GM21619 (cell line): ENCODE measurements at regions not wholly inside any gene's neighbourhood (a gene's known extent, or its start where the extent isn't known, plus 50 kb on each side); places are given as distances from the start of the nearest gene placed in this dataset.
"Not testable (repeated sequence)": the region's sequence is repeated elsewhere in the genome, so short reads cannot be mapped to it uniquely, and the experiment has no call there.

ENCODE experiments used
- ATAC-seq: cut with Tn5 transposase; IDR thresholded peaks from one replicate; pipeline ENCODE4 v1.9.1; 2021; ENCODE audit not compliant: unreplicated experiment

DNA sequence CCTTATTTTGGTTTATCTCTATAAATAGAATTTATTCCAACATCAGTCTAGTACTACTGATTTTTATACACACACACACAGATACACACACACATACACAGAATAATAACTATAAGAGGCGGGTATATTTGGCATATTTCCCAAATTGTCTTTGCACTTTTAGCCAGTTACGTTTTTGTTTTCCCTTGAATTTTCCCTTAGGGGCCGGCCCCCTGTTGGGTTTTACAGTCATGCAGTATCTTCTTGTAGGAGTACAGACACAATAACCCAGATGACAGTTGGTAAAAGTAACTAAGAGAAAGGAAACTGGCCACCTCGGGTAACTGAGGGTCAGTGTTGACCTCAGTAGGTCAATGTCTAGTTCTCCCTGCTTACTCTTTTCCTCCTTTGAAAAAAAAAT lies 50.9 kb downstream of the DISP1 start:
- ATAC-seq: no peak

DNA sequence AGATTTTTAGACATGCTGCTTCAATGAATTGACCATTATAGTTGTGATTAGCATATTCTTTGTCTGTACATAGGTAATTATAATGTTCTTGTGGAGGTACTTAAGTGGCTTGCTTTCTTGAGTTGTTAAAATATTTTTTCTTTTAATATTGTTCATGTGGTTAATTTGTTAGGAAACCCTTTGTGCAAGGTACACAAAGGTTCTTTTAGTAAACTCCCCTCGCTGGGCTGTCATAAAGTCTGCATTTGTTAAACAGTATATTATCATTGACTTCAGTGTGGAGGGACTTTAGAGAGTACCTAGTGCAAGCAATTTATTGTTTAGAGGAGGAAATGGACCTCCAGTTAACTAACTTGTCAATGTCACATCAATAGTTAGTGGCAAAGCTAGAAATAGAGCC lies 52.5 kb downstream of the DISP1 start:
- no peak for ATAC-seq

DNA sequence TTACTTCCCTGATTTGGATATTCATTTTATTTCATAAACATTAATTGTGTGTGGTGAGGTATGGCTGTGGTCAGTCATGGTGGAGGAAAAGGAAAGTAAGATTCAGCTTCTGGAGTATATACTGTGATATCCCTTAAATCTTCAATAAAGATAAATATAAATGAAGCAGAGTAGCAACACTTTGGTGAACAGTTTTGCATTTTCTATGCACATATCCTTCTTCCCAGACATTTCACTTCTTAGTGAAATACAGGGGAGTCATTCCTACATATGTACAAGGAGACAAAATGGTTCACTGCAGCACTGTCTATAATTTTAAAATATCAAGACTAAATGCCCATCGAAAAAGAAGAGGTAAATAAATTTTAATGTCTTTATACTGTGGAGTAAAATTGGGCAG lies 61.3 kb downstream of the DISP1 start:
- no peak for ATAC-seq

DNA sequence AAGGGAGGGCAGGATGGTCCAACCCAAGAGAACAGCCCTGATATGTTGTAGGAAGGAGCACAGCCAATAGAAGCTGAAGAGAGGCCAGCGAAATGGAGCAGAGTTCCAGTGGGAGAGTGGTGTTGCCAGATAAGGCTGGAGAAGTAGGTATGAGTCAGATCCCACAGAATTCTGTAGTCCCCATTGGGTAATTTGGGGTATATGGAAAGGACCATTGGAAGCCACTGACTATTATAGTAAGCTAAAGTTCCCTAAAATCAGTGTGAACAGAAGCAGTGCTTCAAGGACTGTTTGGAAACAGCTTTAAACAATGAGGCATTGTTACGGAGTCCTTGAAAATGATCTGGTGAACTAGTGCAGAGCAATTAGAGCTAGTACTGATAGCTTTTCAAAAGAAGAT lies 63.0 kb downstream of the DISP1 start:
- no peak for ATAC-seq

DNA sequence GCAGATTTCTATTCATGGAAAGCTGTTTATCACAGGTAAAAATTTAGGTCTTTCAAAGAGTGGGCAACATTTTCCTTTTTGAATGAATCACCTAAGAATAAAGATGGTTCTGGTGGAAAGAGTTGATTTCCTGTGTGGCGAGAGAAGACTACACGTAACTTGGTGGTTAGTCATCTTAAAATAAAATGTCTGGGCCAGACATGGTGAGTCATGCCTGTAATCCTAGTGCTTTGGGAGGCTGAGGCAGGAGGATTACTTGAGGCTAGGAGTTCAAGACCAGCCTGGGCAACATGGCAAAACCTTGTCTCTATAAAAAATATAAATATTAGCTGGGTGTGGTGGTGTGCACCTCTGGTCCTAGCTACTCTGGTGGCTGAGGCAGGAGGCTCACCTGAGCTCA lies 65.7 kb downstream of the DISP1 start:
- ATAC-seq: no peak

DNA sequence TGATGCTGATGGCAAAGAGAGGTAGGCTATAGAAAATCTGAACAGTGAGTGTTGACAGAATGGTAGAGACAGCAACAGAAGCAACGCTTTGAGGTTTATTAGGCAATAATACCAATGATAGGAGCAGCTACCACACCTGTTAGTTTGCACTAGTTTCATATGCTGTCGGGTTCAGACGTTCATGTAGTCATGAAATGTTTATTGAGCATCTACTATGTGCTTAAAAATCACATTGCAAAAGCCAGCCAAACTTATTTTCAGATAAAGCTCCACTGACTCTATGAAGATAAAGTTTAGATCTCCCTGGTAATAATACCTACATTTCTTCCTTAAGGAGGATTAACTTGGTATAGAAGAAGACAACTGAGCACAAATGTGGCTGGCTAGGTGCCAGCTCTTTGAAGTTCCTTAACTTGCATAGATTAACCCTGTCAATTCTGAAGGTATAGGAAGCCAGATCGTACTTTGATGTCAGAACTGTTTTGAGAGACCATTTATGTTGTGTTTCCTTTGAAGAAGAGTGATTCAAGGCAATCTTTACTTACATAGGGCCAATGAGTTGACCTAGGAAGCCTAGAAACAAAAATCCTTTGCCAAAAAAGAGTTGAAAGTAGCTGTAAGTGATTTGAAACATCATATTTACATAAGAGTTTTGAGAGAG lies 71.5 kb downstream of the DISP1 start:
- ATAC-seq: no peak

DNA sequence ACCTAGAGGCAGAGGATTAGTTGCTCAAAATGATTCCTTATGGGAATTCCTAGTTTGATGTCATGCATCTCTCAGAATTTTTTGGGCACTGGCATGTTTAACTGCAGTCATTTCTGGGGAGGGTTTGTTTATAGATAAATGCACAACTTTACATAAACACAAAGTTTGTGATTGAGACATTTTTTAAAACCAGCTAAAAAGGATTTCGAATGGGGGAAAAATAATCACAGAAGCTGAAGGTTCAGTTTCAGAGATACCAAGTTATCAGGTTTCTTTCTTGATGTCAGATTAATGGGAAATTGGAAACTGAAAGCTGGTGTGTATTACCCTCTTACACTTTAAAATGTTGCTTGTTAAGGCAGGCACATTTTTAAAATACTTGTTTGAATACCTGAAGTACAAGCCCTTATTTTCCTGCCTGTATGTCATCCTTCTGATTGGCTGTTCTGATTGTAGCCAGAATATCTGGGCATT lies 72.1 kb downstream of the DISP1 start:
- no peak for ATAC-seq

DNA sequence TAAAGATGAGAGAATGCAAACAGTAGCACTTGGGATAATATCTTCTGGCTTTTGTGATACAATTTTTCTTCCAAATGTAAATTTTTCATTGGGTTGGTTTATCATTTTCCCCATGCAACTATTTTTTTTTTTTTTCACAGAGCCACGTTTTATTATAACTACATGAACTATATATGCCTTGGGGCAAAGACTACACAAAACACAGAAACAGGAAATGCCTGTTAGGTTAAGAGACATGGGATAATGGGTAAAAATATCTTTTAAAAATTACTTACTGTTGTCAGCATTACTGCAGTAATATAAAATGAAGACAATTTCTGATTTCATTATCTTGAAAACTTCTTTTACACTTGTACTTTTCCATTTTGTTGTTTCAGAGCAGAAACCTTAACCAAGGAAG lies 74.6 kb downstream of the DISP1 start:
- ATAC-seq: no peak

DNA sequence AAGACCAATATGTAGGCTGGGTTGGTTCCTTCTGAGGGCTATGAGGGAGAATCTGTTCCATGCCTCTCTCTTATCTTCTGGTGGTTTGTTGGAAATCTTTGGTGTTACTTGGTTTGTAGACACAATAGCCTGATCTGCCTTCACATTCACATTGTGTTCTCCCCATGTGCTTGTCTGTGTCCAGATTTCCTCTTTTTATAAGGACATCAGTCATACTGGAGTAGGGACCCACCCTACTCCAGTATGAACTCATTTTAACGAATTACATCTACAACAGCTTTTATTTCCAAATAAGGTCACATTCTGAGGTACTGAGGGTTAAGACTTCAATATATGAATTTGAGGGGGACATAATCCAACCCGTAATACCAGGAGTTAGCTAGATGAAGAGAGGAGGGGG lies 75.9 kb downstream of the DISP1 start:
- no peak for ATAC-seq

DNA sequence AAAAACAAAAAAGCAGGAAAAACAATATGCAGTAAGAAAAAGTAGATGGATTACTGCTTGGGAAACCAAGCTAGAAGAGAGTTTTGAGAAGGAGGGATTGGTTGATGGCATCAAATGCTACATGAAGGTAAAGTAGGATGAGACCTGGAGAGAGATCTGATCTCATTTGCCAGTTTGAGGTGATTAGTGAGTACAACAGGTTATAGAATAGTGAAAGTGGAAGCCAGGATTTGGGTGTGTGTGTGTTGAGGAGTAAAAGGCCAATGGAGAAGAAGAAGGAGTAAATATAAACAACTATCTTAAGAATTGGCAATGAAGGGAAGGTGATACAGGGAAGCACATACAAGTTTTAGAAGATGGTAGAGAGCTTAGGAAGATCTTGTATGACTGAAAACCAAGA lies 76.7 kb downstream of the DISP1 start:
- no peak for ATAC-seq

DNA sequence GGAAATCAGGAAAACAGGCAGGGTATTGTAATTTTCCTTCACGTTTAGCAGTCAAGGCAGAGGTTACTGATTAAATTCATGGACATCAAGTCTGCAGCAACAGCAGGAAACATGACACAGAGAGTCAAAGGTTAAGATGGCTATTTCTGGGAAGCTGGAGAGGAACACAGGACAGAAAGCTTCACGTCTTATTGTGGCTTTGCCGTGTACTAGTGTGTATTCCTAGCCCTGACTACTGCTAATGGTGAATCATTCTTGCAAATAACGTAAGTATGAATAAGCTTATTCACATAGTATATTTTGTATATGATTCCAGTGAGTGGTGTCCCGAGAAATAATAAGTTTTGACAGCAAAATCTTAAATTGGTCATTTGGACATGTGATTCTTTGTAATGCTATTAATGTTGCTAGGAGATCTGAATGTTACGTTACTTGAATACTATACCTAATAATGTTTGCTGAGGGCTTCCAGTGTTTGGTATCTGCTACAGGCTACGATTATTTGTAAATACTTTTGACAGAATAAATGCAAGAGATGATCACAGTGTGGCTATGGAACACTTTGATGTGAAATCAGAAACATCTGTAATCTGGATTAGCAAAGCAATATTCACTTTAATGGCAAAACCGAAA lies 77.4 kb downstream of the DISP1 start:
- no peak for ATAC-seq

DNA sequence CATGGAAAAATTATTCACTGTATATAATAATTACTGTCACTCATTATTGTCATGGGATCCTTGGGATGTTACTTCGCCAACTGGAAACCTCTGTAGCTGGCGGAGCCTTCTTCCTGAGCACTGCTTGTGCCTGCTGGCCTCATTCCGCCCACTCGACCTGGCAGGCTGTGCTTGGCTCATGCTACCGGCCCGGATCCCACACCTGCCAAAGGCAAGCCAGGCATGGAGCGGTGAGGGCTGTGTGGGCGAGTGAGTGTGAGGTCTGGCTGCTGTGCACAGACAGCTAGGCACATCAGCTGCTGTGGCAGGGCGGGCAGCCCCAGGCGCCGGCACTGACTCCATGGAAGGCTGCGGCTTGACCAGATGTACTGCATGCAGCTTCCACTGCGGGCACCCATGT lies 78.4 kb downstream of the DISP1 start:
- no peak for ATAC-seq

DNA sequence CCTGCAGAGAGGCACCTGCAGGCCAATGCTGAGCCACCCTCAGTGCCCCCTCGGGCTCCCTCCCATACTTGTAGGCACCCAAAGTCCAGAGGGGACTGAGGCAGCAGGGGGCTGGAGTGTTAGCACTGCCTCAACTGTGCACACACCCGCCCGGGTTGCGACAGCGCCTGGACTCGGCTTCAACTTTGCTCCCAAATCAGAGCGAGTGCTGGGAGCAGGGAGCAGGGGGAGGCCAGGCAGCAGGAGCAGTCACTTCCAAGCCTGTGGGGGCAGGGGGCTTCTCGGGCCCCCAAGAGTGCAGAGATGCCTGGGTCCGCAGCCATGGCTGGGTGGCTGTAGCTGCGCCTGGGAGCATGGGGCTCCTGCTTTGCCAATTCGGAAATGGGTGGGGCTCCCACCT lies 79.5 kb downstream of the DISP1 start:
- ATAC-seq: no peak

DNA sequence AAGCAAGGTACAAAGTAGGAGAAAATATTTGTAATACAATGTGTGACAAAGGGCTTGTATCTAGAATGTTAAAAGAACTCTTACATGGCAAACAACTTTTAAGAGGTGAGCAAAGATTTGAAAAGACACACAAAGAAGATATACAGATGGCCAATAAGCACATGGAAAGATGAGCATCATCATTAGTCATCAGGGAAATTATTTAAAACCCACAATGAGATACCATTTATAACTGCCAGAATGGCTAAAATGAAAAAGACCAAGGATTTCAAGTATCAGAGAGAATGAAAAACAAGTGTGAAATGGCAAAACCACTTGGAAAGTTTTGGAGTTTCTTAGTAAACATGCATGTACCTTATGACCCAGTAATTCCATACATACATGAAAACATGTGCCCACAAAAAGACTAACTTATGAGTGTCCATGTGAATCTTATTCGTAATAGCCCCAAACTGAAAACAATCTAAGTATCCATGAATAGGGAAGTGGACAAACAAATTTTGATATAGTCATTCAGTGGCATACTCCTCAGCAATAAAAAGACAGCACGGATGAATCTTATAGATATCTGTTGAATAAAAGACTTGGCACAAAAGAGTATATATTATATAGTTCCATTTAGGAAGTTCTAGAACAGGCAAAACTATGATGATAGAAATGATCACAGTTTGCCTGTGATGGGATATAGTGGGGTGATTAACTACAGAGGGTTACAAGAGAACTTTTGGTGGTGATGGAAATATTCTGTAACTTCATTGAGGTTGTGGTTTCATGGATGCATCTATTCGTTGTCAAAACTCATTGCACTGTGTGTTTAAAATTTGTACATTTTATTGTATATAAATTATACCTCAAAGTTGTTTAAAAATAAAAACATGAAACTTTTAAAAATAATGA lies 82.0 kb downstream of the DISP1 start:
- ATAC-seq: no peak

DNA sequence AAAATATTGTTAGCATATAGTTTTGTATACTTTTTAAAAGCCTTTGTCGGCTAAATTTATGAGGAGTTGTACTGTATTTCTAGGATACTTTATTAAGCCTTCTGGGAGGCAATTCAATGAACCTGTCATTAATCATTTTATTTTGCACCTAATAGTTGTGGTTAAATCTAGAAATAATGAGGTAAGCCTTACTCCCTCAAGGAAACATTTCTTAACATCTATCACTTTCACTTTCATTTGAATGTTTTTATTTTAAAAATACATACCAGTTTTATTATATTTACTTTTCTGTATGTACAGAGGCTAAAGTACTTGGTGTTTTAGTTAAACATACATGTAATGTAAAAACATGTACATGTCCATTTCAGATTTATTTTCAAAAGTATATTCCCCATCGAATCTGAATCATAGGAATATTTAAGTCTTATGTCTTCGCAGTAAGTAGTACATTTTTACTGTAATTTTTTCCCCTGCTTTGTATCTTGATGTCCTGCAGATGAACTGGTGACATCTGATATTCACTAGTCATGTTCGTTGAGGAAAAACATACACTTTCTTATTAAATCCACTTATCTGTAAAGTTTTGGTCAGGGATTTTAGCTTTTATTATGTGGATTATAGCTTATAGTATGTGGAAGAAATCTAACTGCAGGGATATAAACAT lies 82.8 kb downstream of the DISP1 start:
- ATAC-seq: no peak

DNA sequence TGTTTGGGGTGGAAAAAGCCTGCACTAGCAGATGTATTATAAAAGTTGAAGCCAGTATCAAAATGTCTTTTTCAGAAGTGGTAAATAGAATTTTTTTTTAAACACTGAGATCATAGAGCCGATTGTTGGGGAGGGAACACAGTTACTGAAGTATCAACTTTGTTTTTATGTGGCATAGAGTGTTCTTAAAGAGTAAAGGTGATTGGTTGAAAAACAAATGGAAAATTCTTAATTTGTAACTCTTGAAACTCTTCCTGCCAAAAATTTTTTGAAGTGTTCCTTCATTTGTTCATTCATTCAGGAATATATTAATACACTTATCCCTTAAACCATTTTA lies 83.3 kb downstream of the DISP1 start:
- no peak for ATAC-seq

DNA sequence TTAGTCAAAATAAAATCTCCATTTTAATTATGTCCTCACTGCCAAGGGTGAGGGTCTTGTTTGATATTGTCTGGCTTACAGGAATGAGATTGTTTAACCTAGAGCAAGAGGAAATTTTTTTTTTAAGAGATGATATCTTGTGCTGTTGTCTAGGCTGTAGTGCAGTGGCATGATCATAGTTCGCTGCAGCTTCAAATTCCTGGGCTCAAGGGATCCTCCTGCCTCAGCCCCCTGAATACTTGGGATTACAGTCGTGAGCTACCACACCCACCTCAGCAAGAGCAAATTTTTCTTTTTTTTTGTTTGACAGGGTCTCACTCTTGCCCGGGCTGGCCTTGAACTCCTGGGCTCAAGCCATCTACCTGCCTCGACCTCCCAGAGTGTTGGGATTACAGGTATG lies 84.6 kb downstream of the DISP1 start:
- ATAC-seq: no peak

DNA sequence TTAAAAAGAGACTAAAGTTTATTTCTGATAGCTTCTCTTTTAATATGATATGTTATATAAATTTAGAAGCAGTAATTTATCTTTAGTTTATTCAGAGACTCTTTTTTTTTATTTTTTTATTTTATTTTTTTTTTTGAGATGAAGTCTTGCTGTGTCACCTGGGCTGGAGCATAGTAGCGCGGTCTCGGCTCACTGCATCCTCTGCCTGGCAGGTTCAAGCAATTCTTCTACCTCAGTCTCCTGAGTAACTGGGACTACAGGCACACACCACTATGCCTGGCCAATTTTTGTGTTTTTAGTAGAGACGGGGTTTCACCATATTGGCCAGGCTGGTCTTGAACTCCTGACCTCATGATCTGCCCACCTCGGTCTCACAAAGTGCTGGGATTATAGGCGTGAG lies 89.6 kb downstream of the DISP1 start:
- no peak for ATAC-seq

DNA sequence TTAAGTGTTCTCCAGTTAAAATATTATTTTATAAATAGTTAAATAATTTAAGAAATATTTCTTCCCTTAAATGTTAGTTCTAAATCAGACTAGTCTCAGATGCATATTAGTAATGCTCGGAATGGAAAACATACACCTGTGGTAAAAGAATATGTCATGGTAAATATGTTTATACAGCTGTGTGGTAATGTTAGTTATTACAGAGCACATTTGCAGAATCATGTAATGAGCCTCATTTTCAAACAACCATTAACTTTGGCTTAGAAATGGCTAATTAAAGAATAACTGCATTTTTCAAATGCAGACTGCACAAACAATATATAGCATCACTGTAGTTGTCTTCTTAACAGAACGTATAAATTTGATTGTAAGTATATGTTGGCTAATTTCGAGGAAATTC lies 90.3 kb downstream of the DISP1 start:
- no peak for ATAC-seq

DNA sequence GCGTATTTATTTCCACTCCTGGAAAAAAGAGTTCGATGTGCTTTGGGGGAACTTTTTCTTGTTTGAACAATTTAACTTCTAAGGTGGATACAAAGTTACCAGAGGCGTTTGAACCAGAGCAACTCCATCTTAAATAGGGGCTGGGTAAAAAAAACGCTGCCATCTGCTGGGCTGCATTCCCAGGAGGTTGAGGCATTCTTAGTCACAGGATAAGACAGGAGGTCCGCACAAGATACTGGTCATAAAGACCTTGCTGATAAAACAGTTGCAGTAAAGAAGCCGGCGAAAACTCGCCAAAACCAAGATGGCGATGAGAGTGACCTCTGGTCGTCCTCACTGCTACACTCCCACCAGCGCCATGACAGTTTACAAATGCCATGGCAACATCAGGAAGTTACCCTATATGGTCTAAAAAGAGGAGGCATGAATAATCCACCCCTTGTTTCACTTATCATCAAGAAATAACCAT lies 91.5 kb downstream of the DISP1 start:
- not testable (repeated sequence) for ATAC-seq

DNA sequence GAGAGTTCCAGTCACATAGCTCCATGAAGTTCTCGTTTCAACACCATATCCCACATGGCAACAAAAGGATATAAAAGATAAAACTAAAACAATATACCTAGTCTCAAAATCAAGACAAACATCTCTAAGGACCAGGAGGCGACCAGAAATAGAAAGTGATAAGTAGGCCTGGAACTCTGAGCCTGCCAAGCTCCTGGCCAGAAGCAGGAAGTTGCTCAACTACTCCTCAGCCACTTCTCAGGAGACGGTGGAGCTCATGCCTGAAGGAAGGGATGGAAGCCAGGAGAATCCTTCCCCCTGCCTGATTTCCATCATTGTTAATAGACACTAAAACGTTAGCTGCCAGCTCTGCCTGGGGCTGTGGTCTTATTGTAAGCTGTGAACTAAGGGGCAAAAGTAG lies 94.7 kb downstream of the DISP1 start:
- no peak for ATAC-seq

DNA sequence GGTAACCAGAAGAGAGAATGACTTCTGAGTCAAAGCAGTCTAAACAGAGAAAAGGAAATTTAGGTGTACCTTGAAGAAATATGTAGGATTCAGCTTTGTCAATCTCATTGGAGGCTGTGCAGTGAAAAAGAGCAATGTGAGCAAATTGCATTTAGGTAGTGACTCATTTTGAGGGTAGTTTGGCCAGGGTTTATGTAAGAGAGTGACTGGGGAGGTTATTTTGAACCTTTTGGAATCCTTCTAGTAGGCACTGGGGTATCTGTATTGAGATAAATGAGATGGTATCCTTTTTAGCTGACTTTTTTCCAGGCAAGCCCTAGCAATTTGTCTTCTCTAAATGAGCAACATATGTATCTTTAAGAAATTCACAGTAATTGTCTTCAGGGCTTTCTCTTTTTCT lies 95.9 kb downstream of the DISP1 start:
- no peak for ATAC-seq
